ENCODE measurements at regions not wholly inside any gene's neighbourhood (a gene's known extent, or its start where the extent isn't known, plus 50 kb on each side); places are given as distances from the start of the nearest gene placed in this dataset.

DNA sequence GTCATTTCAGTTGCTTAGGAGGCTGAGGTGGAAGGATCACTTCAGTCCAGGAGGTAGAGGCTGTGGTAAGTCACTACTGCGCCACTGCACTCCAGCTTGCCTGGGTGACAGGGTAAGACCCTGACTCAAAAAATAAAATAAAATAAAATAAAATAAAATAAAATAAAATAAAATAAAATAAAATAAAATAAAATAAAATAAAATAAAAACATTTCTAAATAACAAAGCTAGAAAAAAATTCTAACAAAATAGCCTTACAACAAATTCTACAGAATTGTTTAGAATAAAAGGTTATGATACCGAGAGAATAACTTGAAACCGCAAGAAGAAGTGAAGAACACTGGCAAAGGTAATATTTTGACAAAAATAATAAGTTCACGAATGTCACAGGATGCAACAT, 794.3 kb downstream of the NR2F2 start:
- no peak overlapping the region for H3K27ac ChIP-seq
- no peak for DNase-seq
- no peak for TF ChIP-seq CTCF (IDR thresholded peaks at IDR 0.05; ENCODE audit: low read depth, low read length, missing control alignments)
- no peaks in the 10 kb centered on the region for H3K36me3 ChIP-seq (replicated peaks)
- in situ Hi-C loops (cut with HindIII; ENCODE audit: low pct_ligation_motif_present, low sequenced_read_pairs): no loop called here
- no peak overlapping the region for H3K4me3 ChIP-seq (ENCODE audit: low read depth, low read length)
- no peaks in the 10 kb centered on the region for H3K27me3 ChIP-seq (replicated peaks)

DNA sequence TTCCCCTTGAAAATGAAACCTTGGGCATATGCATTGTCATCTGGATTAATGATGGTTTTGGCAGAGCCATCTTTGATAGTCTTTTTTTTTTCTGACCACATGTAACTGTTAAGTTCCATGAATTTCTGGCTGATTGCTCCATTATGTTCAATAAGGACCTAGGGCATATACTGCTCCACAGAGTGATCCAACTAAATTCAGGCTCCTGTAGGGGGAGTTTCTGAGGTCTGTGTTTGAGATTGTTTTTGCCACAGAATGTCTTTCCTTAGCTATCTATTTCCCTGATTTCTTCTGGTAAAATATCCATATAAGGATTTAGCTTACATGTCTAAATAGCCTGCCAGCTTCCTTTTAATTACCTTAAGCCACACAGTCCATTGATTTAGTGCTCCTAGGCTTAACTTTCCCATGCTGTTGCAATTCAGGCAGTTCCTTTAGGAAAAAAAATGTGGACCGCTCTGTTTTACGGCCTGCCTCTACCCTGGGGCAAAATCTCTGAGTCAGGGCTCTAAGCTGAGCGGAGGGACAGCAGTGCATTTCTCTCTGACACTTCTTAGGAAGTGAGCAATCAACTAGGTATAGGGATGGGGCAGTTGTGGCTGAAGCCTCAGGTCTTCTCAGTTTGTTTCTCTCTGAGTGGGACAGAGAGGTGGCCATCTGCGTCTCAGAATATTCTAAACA, 796.2 kb downstream of the NR2F2 start:
- H3K27ac ChIP-seq: no peak overlapping the region
- no peak for DNase-seq
- no peak overlapping the region for H3K4me3 ChIP-seq (ENCODE audit: low read depth, low read length)
- no peaks in the 10 kb centered on the region for H3K36me3 ChIP-seq (replicated peaks)
- TF ChIP-seq CTCF (IDR thresholded peaks at IDR 0.05; ENCODE audit: low read depth, low read length, missing control alignments): peak; percentile 28
- no peaks in the 10 kb centered on the region for H3K27me3 ChIP-seq (replicated peaks)
- in situ Hi-C loops (cut with HindIII; ENCODE audit: low pct_ligation_motif_present, low sequenced_read_pairs): no loop called here

DNA sequence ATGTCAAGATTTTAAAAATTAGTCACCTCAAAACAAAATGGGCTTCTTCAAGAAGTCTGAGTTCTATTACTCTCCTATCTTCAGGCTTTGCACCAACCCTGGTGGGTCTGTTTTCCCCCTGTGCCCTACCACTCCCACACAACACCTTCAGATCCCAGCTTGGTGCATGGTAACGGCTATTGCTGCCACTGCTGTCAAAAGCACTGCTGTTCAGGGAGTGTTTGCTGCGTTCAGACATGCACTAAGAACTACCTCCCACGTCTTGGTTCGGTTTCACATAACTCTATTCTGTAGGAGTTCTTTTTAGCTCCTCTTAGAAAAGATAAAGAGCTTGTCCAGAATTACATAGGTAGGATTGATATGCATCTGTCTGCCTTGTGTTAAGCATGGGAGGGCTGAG, 799.2 kb downstream of the NR2F2 start:
- H3K36me3 ChIP-seq (replicated peaks): no peaks in the 10 kb centered on the region
- DNase-seq: no peak
- H3K27ac ChIP-seq: no peak overlapping the region
- in situ Hi-C loops (cut with HindIII; ENCODE audit: low pct_ligation_motif_present, low sequenced_read_pairs): no loop called here
- H3K27me3 ChIP-seq (replicated peaks): no peaks in the 10 kb centered on the region
- H3K4me3 ChIP-seq (ENCODE audit: low read depth, low read length): no peak overlapping the region
- no peak for TF ChIP-seq CTCF (IDR thresholded peaks at IDR 0.05; ENCODE audit: low read depth, low read length, missing control alignments)

DNA sequence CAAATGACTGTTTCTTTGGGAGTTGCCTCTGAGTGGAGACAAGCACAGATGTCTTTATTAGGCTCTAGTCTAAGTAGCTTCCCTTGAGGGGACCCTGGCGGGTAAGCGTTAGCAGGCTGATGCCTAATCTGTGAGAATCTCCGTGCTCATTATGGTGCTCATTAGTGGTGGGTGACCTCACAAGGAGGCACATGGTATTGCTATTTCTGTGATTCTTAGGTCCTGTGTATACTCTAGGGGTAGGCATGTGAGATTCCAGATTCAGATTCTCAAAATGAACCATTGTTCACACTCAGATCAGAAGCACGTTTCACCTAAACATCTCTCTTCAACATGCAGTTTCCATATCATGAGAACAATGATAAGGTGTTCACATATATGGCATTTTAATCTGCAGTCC, 809.7 kb downstream of the NR2F2 start:
- Histone ChIP-seq H3K36me3 (replicated peaks) (no peaks in the 10 kb centered on the region), H3K27me3 (replicated peaks) (no peaks in the 10 kb centered on the region), H3K4me3 (ENCODE audit: low read depth, low read length) (no peak overlapping the region), H3K27ac (no peak overlapping the region)
- no peak for DNase-seq
- no peak for TF ChIP-seq CTCF (IDR thresholded peaks at IDR 0.05; ENCODE audit: low read depth, low read length, missing control alignments)
- in situ Hi-C loops (cut with HindIII; ENCODE audit: low pct_ligation_motif_present, low sequenced_read_pairs): no loop called here

DNA sequence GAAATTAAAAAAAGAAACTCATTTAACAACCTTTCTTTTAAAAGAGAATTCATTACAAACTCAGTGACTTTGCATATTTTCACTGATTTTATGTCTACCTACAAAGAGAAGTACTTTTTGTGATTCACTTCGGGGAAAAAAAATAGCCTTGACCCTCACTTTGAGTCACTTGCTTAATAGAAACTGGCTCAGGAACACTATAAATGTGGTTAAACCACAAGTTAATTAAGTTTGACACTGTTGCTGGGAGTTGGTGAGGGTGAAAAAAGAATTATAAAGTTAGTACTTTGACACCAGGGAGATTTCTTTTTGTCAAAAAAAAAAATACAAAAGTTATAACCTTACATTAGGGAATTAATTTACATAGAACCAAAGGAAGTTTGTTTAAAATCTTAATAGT, 810.9 kb downstream of the NR2F2 start:
- Histone ChIP-seq H3K27ac (no peak overlapping the region), H3K4me3 (ENCODE audit: low read depth, low read length) (no peak overlapping the region), H3K36me3 (replicated peaks) (no peaks in the 10 kb centered on the region), H3K27me3 (replicated peaks) (no peaks in the 10 kb centered on the region)
- DNase-seq: no peak
- in situ Hi-C loops (cut with HindIII; ENCODE audit: low pct_ligation_motif_present, low sequenced_read_pairs): no loop called here
- TF ChIP-seq CTCF (IDR thresholded peaks at IDR 0.05; ENCODE audit: low read depth, low read length, missing control alignments): no peak

GRCh38 chr15:97141871-97142270, 811.4 kb downstream of the NR2F2 start:
- Histone ChIP-seq H3K4me3 (ENCODE audit: low read depth, low read length) (no peak overlapping the region), H3K27me3 (replicated peaks) (no peaks in the 10 kb centered on the region), H3K36me3 (replicated peaks) (no peaks in the 10 kb centered on the region), H3K27ac (no peak overlapping the region)
- no peak for TF ChIP-seq CTCF (IDR thresholded peaks at IDR 0.05; ENCODE audit: low read depth, low read length, missing control alignments)
- in situ Hi-C loops (cut with HindIII; ENCODE audit: low pct_ligation_motif_present, low sequenced_read_pairs): no loop called here
- DNase-seq: no peak

All from brain microvascular endothelial cell (primary cell).